Renal cortical epithelial cell (primary cell): ENCODE measurements at regions not wholly inside any gene's neighbourhood (a gene's known extent, or its start where the extent isn't known, plus 50 kb on each side); places are given as distances from the start of the nearest gene placed in this dataset.
"Not testable (repeated sequence)": the region's sequence is repeated elsewhere in the genome, so short reads cannot be mapped to it uniquely, and the experiment has no call there.

ENCODE experiments used
- DNase-seq: peaks from one replicate; pipeline ENCODE4 v3.0.0-alpha.2; 2011; ENCODE audit warnings: low read depth

DNA sequence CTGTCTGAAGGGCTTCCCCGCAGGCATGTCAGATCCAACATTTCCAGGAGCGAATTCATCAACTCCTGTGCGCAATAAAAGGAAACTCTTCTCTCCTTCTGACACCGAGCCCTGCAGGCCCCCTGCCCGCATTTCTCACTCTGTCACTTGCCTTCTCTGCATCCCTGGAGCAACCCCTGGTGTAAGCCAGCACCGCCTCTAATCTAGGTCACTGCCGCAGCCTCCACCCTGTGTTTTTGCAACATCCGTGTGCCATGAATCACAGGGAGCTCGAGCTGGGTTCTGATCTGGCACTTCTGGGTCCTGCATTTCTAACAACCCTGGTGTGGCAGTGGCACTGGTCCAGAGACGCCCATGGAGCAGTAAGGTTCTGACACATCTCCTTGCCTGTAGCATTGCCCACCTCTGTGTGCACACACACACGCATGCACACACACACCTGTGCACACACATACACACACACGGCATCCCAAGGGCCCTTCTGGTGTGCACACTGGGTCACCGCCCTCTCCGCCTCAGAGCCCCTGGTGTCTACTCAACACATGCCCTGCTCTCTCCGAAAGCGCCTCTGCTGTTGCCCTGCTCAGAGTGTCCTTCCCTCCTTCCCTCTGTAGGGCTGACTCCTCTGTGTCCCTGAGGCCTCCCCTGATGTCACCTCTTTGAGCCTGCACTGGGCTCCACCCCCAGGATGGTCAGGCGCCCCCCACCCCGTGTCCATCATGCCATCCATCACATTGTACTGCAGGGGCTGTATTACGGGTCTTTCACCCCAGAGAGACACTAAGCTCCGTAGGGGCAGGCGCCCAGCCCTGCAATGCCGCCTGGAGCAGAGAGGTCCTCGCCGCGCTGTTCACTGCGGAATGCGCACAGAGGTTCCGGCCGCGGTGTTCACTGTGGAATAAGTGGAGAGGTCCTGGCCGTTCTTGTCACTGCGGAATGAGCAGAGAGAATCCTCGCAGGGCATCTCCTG lies 111.4 kb upstream of the SFSWAP start:
- no peak for DNase-seq

- no peak for DNase-seq
Observed at GRCh38 chr12:131600160-131600532, 110.7 kb upstream of the SFSWAP start.

DNA sequence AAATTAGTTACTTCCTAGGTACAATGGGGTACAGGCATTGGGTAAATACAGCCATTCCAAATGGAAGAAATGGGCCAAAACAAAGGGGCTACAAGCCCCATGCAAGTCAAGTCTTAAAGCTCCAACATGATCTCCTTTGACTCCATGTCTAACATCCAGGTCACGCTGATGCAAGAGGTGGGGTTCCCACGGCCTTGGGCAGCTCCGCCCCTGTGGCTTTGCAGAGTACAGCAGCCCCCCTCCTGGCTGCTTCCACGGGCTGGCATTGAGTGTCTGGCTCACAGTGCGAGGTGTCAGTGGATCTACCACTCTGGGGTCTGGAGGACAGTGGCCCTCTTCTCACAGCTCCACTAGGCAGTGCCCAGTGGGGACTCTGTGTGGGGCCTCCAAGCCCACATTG lies 109.4 kb upstream of the SFSWAP start:
- not testable (repeated sequence) for DNase-seq

DNA sequence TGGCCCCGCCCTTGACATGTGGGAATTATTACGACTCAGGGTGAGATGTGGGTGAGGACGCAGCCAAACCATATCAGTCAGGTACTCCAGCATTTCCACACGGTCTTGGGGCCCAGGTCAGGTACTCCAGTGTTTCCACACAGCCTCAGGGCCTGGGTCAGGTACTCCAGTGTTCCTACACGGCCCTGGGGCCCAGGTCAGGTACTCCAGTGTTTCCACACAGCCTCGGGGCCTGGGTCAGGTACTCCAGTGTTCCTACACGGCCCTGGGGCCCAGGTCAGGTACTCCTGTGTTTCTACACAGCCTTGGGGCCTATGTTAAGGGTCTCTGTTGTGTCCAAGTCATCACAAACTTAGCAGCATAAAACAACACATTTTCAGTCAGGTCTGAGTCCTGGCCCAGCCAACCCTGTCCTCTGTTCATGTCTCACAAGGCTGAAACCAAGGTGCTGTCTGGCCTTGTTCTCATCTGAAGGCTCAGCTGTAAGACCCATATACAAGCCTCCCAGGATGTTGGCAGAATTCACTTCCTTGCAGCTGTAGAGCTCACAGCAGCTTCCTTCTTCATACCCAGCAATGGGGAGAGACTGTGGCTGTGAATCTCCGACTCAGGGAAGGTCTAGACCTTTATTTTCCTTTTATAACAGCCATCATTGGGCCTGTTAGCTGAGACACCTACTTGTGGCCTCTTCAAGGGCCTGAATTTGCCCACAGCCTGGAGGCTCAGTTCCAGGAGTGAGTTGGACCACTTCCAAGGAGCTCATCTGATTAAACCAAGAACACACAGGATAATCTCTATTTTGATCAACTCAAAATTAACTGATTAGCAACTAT lies 107.6 kb upstream of the SFSWAP start:
- DNase-seq, result no peak

GRCh38 chr12:131603939-131604795 lies 106.7 kb upstream of the SFSWAP start:
- DNase-seq, result no peak

DNA sequence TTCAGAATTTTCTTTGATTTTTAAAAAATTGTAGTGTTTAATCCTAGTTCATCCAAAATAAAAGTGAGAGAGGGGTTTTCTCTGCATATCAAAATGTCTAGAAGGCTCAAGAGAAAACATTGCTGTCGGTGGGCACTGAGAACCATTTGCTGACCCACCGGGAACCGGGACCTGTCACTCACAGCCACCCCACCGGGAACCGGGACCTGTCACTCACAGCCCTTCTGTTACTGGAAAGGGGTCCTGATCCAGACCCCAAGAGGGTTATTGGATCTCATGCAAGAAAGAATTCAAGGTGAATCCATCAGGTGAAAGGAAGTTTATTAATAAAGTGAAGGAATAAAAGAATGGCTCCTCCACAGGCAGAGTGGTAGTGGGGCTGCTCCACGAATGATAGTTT lies 106.0 kb upstream of the SFSWAP start:
- DNase-seq, result no peak

DNA sequence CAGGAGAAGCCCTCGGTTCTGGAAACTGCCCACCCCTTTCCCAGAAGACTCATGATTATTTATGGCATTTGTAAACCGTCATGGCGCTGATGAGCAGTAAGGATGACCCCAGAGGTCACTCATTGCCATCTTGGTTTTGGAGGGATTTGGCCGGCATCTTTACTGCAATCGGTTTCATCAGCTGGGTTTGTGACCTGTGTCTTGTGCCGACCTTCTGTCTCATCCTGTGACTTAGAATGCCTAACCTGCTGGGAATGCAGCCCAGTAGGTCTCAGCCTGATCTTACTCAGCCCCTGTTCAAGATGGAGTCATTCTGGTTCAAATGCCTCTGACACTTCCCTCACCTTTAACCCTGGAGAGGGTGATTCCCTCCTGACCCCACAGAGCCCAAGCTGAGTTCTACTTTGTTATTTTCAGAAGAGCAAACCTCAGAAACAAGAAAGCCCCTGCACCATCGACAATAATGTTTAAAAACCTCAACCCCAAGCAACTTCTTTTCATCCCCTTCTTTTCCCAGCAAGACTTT lies 105.5 kb upstream of the SFSWAP start:
- no peak for DNase-seq

GRCh38 chr12:131606218-131606901 lies 104.5 kb upstream of the SFSWAP start:
- no peak for DNase-seq

DNA sequence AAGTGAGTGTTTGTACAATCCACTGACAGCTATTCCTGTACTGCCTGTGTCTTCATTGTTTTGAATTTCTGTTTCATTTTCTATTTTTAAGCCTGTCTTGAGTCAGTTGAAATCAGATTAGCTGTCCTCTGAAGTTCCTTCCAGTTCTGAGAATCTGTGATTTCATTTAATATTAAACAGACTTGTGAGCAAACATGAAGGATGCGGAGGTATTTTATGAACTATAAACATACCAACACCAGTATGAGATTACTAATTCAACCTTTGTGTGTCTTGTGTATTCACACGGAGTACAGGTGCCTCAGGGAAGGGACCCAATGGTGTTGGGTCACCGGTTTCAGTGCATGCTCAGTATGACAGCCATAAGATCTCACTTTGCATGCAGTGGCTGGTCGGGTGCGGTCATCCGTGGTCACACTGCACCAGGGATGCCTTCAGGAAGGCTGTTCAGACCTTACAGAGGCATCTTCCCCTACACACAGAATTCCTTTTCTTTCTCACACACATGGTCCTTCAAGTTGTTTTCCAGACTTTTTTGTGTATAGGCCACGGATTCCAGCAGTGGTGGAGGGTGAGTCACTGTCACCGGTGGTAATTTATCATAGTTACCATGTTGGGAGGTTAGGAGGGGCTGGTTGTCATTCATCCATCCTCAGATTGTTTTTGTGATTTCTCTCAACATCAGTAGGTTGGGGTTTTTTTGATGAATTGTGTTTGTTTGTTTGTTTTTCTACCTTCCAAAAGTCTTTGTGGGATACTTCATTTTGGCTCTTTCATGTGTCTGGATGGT lies 103.0 kb upstream of the SFSWAP start:
- no peak for DNase-seq

DNA sequence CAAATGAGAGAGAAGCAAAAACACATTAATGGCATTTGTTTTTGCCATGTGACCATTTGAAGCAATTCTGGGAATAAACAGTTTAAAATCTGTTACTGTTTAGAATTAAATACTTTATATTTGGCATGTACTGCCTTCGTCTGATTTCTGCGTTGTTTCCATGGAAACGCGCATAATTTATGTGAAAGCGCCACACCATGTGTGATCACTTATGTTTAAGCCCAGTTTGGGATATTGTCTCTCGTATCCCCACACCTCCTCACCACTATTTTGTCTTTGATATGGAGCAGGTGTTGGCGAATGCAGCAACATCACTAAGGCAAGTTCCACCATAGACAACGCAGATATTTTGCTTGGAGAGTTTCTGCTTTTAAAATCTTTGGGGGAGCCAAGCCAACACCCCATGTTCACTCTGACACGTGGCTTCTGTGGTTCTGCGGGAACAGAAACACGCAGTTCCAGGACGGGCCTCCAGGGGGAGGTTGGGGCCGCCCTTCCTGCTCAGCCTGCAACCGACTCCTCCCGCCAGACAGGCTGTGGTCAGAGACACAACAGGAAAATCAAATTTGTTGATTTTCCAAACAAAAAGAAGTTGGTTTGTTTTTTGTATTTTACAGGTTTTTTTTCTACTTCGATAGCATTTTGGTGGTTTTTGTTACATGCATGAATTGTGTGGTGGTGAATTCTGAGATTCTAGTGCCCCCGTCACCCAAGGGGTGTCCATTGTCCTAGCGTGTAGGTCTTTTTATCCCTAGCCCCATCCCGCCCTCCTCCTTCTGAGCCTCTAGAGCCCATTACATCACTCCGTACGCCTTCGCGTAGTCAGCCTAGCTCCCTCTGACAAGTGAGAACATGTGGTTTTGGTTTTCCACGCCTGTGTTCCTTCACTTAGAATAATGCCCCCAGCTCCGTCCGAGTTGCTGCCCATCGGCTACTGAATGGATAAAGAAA lies 101.9 kb upstream of the SFSWAP start:
- no peak for DNase-seq

- no peak for DNase-seq
Observed at GRCh38 chr12:131609762-131610161, 101.1 kb upstream of the SFSWAP start.

- no peak for DNase-seq
Observed at GRCh38 chr12:131610181-131610580, 100.7 kb upstream of the SFSWAP start.

GRCh38 chr12:131610891-131611290 lies 100.0 kb upstream of the SFSWAP start:
- no peak for DNase-seq

DNA sequence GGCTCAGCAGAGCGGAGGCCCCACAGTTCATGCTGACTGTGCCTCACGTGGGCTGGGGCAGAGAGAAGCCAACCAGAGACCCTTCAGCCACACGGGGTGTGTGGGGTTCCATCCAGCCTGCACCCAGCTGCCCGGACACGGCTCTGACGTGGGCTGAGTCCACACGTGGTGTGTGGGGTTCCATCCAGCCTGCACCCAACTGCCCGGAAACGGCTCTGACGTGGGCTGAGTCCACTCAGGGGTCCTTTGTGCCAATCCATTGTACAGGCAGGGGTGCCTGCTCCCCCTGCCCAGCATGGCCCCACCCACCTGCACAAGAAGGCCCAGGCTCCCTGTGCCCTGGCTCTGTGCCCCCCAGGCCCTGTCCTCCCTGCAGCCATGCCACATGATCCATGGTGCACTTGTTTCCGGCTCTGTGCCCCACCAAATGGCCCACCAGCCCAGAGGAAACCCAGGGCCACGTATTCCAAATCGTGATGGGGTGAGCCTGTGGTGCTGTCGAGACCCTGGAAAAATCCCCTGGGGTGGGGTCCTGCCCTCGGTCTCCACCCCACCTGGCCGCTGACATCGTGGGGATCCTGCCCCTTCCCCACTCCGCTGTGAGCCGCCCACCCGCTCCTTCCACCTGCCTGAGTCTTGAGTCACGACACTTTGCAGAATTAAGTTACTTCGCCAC lies 99.3 kb upstream of the SFSWAP start:
- DNase-seq, result no peak

DNA sequence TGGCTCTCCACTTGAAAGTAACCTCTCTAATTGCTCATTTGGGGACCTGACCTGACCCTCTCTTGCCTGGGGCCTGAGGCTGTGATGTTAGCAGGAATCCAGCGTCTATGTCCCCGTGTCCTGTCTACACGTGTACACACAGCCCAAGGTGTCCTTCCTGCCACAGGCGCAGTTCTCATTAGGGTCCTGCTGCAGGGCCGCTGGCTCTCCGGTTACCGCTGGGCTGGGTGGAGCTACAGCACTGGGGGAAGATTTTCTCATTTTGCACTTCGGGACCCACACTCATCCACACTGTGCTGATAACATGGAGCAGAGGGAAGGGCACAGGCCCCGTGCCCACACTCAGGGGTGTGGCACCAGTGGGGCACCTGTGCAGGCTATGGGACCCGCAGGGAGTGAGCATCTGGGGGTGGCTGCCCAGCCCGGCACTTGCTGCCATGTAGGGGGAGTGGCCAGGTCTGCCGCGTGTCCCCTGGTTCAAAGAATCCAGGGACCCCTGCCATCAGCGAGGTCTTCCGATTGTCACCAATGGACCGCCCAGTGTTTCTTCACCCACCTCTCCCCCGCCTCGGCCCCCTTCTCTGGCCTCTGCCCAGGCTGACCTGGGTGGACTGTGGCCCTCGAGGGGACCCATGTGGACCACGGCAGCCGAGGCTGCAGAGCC lies 98.7 kb upstream of the SFSWAP start:
- DNase-seq, result no peak

DNA sequence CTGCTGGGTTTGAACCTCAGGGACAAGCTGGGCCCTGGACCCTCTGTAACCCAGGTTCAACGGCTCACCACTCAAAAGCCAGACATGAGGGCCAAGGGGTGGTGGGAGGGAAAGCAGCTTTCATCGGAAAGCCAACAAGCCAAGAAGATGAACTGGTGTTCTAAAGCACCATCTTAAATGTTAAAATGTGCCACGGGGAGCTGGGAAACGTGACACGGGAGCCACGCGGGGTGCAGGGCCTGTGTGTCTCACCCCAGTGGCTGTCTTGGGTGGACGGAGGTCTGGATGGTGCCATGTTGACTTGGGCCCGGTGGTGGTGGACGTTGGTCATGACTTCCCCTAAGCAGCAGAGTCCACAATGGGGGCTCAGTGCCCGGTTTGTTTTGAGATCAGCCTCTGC lies 97.7 kb upstream of the SFSWAP start:
- no peak for DNase-seq

GRCh38 chr12:131613678-131614077 lies 97.2 kb upstream of the SFSWAP start:
- DNase-seq, result no peak
